GM18861 (cell line): ENCODE measurements at regions not wholly inside any gene's neighbourhood (a gene's known extent, or its start where the extent isn't known, plus 50 kb on each side); places are given as distances from the start of the nearest gene placed in this dataset.

ENCODE experiments used
- ATAC-seq: cut with Tn5 transposase; IDR thresholded peaks from one replicate; pipeline ENCODE4 v1.9.1; 2021; ENCODE audit not compliant: unreplicated experiment

DNA sequence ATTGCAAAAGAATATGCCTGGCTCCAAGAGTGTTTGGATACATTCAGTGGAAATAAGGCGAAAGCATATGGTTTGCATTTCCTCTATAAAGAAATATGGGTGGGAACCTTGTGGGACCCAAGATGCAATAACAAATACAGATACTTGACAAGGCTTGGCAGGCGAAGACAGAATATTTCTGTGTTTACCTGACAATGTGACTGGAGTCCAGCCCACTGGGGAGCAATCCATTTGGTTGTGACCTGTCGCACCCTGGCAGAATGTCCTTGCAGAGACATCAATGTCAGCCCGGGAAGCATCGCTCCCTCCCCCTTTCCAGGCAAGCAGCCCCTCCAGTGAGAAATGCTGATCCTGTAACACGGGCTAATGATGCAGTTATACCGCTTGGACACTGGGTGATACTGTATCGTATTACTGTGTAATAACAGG is 296.6 kb downstream of the MAF start:
- ATAC-seq, result no peak

DNA sequence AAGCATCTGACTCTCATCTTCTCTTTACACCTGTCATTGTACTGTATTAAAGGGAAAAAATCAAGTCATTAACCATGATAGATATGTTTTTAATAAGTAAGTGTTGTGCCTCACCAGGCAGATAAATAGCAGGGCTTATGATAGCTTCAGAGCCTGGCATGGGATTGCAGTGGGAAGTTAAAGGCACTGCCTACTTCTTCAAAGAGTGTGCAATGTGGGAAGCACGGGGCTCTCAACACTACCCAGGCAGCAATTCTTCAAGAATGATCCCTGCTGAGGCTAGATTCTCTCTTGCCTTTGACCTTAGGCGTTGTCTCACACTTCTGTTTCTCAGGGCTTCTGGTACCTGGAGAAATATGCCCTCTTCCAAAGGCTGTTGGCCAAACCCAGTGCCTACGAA is 297.3 kb downstream of the MAF start:
- ATAC-seq, result no peak

DNA sequence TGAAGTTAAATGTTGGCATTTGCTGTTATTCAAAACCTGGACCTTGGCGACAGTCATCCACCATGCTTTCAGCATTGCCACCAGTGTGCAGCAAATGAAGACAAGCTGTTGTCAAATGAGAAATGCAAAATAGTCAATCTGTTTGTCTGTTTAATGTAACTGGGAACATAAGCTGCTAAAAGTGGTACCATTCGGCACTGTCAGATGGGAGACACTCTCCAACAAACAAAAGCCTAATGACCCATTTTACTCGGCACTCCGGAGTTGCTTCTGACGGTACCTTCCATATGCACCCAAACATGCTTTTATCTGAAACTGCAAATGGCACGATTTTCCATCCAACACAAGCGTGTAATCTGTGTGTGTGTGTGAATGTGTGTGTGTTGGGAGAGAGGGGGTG is 297.8 kb downstream of the MAF start:
- no peak for ATAC-seq

DNA sequence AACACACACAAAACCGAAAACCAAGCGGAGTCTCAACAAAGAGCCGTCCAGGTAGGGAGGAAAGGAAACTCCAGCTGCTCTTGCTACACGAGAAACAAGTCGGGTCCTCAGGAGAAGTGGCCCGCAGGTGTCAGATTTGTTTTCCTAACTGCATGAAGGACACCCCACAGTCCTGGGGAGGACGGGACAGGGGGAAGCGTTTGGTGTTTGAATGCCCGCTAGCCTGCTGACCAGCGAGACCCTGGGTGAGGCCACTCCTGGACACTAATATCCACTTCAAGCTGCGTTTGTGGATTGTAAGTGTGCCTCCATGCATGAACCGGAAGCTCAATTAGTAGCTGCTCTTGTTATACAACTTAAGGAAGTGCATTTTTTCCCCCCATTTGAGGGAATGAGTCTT is 299.5 kb downstream of the MAF start:
- ATAC-seq, result no peak

DNA sequence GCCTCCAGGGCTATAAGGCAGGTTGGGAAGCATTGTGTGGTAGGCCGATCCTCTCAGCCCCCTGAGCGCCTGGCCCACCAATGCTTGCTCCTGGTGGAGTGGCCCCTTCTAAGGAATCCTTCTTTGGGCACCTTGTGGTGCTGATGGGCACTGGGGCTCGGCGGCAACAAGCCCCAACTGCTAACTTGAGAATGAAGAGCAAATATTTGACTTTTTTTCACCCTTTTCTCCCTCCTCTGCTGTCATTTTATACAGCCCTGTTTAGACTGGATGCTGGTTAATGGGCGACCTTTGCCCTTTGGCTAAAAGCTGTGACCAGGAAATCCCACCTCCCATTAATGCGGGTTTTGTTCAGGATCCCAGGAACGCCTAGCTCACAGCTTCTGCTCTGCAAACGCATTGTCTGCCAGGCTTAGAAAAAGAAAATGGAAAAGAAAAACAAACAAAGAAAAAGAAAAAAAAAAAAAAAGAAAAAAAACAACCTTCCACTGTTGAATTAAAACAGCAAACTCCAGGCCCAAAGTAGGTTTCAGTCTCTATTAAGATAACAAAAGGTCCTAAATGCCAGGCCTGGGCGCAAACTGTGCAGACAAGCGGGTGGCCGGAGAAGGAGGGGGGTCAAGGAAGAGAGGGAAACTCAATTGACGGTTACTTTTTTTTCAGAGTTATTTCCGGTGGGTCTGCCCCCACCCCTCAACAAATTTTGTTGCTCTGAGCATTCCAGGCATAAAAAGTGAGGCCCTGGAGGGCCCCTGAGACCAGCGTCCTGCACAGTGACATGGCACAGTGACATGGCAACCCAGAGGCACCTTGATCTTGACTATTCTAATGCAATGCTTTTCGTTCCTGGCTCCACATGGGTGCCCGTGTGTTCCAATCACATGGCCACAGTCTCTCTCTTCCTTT is 301.4 kb downstream of the MAF start:
- no peak for ATAC-seq

DNA sequence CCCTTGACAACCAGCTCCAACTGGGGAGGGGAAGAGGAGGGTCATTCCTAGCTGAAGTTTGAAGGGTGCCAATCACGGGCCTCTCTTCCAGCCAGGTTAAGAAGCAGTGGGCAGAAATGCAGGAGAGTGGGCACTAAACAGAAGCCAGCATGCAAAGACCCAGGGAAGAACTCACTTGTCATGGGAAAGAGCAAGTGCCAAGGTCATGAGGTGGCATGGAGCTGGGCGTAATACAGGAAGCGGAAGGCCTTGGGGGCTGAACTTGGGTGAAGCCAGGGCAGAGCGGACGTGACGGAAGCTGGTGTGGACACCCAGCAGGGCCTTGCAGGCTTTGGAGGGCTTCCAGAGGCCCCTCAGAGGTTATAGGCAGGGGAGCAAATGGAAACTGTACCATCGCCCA is 302.1 kb downstream of the MAF start:
- no peak for ATAC-seq

DNA sequence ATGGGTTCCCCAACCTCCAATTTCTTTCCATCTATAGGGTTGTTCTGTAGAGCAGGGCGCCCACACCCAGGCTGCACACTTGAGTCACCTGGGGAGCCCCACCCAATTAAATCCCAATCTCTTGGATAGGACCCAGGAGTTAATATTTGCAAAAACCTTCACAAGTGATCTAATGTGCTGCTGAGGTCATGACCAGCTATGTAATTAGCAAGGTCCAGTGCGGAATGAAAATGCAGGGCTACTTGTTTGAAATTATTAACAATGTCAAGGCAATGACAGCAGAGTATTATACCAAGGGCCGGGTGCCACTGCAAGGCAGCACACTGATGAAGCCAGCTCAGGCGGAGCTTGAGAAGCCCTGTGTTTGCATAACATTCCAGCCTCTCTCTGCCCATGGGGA is 302.7 kb downstream of the MAF start:
- ATAC-seq, result no peak

DNA sequence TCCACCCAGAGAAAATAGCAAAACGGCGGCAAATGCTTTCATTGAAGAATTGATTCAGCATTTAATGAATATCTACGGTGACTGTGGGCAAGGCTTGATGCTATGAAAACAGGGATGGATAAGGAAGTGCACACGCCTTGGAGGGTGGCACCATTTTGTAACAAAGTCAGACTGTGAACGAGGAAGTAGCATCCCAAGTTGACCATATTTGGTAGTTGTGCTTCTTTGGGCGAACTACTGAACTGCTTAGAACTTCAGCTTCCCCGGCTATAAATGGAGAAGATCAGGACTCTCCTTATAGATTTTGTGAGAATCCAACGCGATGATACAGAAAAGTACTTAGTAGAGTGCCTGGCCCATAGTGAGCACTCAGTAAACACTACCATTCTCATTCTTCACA is 303.2 kb downstream of the MAF start:
- no peak for ATAC-seq

DNA sequence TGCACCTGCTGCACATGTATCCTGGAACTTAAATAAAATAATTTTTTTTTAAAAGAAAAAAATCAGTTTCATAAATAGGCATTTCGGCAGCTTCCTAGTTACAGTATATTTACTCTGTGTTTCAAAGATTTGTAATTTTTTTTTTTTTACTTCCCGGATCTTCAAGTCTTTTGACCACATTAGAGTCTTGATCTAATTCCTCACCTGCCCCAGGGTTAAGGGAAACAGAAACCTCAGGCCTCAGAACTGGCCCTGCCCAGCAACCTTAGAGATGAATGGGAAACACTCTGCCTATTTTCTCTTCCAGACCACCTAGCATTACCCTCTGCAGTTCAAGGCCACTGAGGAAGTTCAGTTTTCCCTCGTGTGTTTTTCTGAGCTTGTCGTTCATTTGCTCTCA is 304.0 kb downstream of the MAF start:
- ATAC-seq, result no peak

DNA sequence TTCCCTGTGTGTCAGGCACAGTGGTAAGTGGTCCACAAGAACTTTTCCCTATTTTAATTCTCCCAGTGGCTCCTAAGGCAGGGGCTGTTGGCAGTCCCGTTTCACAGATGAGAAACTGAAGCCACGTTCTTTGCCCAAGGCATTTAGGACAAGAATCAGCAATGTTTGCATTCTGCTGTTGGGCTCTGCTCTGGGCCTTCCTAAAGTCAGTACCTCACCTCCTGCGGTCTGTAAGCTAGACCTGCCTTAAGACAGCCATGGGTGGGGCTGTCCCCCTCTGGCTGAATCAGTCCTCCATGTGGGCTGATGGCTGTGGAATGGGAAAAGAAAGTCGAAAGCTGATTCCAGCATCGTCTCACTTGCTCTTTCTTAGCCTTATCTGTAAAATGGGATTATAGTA is 304.8 kb downstream of the MAF start:
- ATAC-seq, result no peak

DNA sequence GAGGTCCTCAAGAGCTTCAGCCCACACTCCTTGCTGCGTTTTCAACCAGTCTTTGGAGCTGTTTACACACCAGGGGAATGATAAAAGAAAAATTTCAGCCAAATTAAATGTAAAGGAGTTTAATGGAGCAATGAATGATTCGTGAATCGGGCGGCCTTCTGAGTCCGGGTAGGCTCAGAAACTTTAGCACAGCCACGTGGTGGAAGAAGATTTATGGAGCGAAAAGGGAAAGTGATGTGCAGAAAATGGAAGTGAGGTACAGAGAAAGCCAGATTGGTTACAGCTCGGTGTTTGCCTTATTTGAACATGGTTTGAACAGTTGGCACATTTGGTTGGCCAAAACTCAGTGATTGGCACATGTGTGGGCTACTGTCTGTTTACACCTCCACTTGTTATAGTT is 305.4 kb downstream of the MAF start:
- ATAC-seq, result no peak

DNA sequence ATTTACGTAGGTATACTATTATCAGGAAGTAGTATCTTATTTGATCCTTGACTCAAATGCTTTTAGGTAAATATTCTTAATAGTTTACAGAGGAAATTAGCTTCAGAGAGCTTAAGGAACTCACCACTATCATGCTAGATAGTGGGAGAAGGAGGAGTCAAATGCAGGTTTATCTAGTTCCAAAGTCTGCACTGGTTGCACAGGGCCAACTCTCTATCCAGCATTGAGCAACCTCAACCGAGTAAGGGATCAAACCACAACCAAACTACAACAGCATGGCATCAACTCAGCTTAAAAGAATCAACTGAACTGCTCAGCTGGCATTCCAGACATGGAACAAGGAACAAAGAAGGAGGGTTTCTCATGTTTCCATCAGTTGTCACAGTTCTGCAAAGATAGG is 306.0 kb downstream of the MAF start:
- ATAC-seq, result no peak

DNA sequence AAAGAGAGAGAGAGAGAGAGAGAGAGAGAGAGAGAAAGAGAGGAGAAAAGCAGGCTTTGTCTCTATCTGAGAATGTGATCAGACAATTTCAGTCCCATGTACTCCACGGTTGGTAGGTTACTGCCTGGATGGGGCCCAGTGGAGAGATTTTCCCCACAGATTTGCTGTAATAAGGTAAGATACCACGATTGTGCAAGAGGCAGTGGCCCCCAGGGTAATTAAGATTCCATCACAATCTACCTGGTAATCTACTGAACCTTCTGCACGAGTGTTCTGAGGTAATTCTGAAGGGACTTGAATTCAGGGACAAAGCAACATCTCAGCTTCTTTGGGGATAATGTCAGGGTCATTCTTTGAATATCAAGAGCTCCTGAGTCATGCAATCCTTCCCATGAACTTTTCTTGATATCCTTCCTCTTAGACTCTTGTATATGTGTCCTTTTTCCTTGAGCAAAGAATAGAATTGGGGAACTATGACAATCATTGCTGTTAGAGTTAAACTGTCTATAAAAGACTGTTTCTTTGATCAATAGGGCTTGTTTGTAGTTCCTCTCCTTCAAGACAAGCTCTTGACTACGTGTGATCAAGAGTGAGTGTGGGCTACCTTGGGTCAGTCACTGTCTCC is 306.6 kb downstream of the MAF start:
- no peak for ATAC-seq

DNA sequence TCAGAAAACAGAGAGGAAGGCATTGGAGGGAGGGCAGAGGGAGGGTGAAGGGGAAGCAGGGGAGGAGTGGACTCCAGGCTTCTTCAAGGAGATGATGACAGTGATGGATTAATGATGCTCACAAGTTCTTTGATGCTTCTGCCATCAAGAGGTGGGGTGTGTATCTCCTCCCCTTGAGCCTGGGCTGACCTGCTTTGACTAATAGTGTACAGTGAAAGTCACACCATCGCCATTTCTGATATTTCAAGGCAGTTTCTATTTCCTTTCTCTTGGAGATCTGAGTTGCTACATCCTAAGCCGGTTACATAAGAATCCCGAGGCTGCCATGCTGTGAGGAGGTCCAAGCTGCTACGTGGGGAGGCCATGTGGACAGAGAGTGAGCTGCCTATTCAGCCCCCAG is 312.5 kb downstream of the MAF start:
- ATAC-seq, result no peak

DNA sequence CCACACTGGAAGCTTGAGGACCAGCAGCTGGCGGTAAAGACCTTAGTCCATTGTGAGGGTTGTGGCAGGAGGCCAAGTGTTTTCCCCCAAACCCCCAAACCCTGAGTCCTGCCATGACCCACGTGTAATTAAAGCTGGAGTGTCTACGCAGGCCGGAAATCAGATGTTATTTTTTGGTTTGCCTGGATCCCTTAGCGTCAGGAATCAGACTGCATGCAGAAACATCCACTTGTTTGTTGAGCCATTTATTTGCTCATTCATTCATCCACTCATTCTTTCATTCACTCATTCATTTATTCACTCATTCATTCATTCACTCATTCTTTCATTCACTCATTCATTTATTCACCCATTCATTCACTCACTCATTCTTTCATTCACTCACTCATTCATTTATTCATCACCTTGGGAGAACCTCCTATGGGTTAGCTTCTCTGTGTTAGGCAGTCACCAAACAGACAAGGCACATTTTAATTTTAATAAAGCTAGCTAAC is 313.1 kb downstream of the MAF start:
- no peak for ATAC-seq

DNA sequence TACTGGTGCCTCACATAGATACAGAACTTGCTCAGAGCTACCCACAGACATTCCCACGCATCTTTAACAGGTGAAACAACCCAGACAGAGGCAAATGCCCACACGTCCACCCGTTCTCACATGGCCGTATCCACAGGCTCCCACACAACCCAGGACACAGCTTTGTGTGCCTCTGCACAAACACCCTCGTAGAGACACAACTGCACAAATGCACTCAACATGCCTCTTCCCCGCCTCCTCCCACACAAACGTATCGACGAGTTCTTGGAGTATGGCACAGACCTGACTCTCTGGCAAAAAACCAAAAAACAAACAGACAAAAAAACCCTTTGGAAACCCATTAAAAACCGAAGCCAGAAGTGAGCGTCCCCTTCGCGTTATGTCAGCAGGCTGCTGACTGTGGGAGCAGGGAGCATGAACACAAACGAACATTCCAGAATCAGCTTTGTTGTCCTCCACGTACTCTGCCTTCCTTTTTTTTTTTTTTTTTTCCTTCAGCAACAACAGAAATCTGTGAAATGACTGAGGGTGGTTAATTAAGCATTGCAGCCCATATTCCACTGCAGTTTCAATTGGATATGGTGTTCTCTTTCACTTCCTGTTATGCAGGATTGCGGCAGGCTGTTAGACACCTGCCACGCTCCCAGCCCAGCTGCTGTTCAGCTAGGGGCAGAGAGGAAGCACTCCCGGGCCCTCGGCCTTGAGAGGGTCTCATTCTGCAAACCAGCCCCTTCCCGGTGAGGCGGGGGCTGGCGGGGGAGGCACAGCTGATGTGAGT is 313.7 kb downstream of the MAF start:
- ATAC-seq, result peak; percentile 94

DNA sequence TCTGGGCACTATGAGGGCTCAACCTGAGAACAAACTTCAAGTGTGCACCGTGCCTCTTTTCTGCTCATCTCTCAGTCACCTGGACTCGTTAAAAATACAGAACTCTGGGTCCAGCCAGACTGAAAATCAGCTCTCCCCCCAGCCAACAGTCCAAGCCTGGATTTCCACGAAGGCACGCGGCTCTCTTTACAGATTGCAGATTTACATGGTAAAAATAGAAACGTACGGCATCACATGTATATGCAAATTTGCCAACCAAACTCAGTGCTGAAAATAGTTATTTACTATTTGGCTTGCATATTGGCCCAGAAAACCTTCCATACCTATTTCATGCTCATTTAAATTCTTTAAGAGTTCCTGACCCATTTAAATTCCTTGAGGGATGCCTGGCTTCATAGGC is 315.8 kb downstream of the MAF start:
- no peak for ATAC-seq

DNA sequence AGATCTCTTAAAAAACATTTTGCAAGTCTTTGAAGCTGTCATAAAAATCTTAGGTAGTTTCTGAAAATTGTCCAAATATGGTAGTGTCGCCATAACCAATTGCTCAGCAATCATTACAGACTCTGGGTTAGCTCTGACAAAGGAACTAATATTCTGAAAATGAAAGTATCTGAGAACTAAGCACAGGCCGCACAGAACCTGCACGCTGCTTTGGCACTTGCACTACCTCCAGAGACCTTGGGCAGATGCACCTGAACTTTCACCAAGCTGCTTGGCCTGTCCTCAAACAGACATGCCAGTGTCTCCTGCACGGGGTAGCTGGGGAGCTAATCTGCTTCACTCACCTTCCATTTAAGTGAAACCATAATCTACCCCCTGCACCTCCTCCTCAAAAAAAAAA is 317.0 kb downstream of the MAF start:
- ATAC-seq, result peak; percentile 72

DNA sequence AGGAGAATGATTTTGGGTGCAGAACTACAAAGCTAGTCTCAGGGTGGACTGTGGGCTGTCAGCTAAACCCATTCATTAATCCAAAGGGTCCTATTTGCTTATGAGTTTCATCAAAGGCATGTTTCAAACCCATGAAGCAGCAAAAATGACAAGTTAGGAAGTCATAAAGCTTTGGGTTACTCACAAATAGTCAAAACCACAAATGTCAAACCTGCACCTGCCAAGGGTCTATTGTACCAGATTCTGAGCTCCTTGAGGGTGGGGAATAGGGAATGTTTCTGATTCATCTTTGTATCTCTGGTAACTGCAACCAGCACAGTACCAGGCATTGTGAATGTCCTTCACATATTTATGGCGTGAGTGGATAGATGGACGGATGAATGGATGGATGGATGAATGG is 317.7 kb downstream of the MAF start:
- ATAC-seq, result no peak

DNA sequence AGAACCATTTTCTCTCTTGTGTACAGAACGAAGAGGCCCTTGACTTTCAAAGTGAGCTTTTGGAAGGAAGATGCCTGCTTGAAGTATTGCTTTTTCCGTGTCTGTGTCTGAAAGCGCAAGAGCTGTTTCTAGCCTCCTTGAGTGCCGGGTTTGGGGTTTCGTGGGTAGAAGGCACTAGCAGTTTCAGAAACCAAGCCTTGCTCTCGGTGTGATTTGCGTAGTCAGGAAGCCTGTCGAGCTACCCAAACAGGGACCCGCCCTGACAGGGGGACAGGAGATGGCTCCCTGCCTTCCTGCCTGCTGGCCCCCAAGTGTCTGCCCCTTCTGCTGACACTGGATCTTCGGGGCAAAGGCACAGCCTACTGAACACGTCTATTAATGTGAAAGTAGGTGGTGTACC is 322.0 kb downstream of the MAF start:
- ATAC-seq, result no peak

DNA sequence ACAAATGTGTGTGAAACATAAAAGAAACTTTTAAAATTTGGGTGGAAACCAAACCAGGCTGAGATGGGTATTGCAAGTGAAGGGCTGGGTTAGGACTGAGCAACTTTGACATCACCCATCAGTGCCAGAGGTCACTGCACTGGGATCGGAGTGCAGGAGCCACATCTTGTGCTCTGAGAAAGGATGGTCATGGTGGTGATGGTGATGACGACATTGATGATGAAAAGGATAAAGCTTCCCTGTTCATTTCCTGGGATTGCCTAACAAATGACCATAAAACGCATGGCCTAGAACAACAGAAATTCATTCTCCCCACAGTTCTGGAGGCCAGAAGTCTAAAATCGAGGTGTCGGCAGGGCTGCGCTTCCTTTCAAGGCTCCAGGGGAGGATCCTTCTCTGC is 324.0 kb downstream of the MAF start:
- ATAC-seq, result no peak

DNA sequence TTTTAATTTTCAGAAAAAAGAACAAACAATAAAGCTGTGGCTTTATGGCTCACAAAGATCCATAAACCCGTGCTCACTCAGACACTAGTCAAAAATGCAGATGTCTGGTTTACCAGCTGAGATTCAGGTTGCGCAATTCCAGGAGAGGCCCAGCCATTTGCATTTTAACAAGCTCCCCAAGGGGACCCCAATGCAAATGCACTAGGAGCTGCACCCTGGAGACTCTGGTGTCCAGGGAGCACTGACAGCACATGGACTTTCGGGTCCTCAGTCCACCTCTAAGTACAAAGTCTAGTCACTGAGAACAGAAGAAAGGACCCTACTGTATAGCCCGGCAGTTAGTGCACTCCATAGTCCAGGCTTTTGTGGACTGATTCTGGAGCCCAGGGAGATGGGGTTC is 326.3 kb downstream of the MAF start:
- no peak for ATAC-seq
